A549 (cell line): ENCODE measurements at regions not wholly inside any gene's neighbourhood (a gene's known extent, or its start where the extent isn't known, plus 50 kb on each side); places are given as distances from the start of the nearest gene placed in this dataset.

Experiments
- ATAC-seq, 2 experiments: fragments of 200-7000 bp in 1 of 2; fragments of >200 bp in 1 of 2; cut with Nextera tagmentation in 1 of 2; cut with Tn5 transposase in 1 of 2; 3 replicates each; pipeline versions ENCODE4 v1.8.0 to v1.9.1; 2018 to 2020; ENCODE audit warnings: mild to moderate bottlenecking in 1 of 2, moderate library complexity in 1 of 2
- CTCF ChIA-PET: fragments of 300-600 bp; sonication (Branson Sonifier 250); formaldehyde crosslinking; extraction: SDS; loops from one replicate; lab custom pipeline; 2021; ENCODE audit warnings: antibody characterized with exemption, inconsistent platforms; lab: Yijun Ruan, JAX
- POLR2A ChIA-PET: fragments of 350-600 bp; formaldehyde crosslinking; extraction: SDS; loops from one replicate; lab custom pipeline; 2021; ENCODE audit warnings: antibody characterized with exemption, inconsistent platforms; lab: Yijun Ruan, JAX
- DNase-seq, 2 experiments: peaks; one replicate each; pipeline versions ENCODE4 v3.0.0 to v3.0.0-alpha.2; 2011 to 2016; ENCODE audit warnings: low read depth in 1 of 2, low spot score in 1 of 2
- FAIRE-seq: peaks from 2 replicates; lab custom pipeline; 2011; peaks lifted over from hg19 to GRCh38; lab: Jason Lieb, UNC
- H3K27ac ChIP-seq, 2 experiments: fragments of >200 bp; sonication (Bioruptor Twin); formaldehyde crosslinking; 3 replicates each; pipeline ENCODE4 v1.5.1; 2016 to 2017
- H3K4me1 ChIP-seq: fragments of >200 bp; sonication (Bioruptor Twin); formaldehyde crosslinking; 3 replicates; pipeline ENCODE4 v1.6.1; 2016
- H3K4me2 ChIP-seq: fragments of >200 bp; sonication (Bioruptor Twin); formaldehyde crosslinking; 3 replicates; pipeline ENCODE4 v1.6.1; 2016
- H3K4me3 ChIP-seq: fragments of >200 bp; sonication (Bioruptor Twin); formaldehyde crosslinking; 3 replicates; pipeline ENCODE4 v1.5.1; 2016
- H3K9me3 ChIP-seq: fragments of >200 bp; sonication (Bioruptor Twin); formaldehyde crosslinking; 3 replicates; pipeline ENCODE4 v1.6.1; 2016
- BCL3 ChIP-seq: fragments of >200 bp; sonication (Bioruptor Twin); formaldehyde crosslinking; IDR thresholded peaks from 3 replicates; pipeline ENCODE4 v1.6.1; 2016
- BHLHE40 ChIP-seq: IDR thresholded peaks from 2 replicates; pipeline ENCODE4 v1.6.1; 2012; ENCODE audit warnings: low read depth, low read length, inconsistent platforms
- CBX2 ChIP-seq: fragments of 200-600 bp; sonication (generic); IDR thresholded peaks from 2 replicates; pipeline ENCODE4 v1.6.1; 2016; ENCODE audit warnings: low read depth, mild to moderate bottlenecking, borderline replicate concordance
- CBX8 ChIP-seq: fragments of 200-600 bp; sonication (generic); IDR thresholded peaks from 2 replicates; pipeline ENCODE4 v1.6.1; 2016
- CHD4 ChIP-seq: fragments of 200-600 bp; sonication (generic); IDR thresholded peaks from 2 replicates; pipeline ENCODE4 v1.6.1; 2016; ENCODE audit warnings: antibody characterized with exemption, mild to moderate bottlenecking, borderline replicate concordance
- E2F6 ChIP-seq: IDR thresholded peaks from 2 replicates; pipeline ENCODE4 v1.6.1; 2012; ENCODE audit warnings: low read depth, borderline replicate concordance
- EHF ChIP-seq: fragments of 250-450 bp; sonication (Bioruptor Pico); IDR thresholded peaks from 2 replicates; pipeline ENCODE4 v1.5.0; 2020; ENCODE audit warnings: mild to moderate bottlenecking
- FOSB ChIP-seq: fragments of 250-450 bp; sonication (Bioruptor Pico); IDR thresholded peaks from 2 replicates; pipeline ENCODE4 v1.5.0; 2020; ENCODE audit warnings: mild to moderate bottlenecking, moderate library complexity
- HDAC2 ChIP-seq: fragments of 200-600 bp; sonication (generic); IDR thresholded peaks from 2 replicates; pipeline ENCODE4 v1.6.1; 2016
- HEYL ChIP-seq: fragments of 250-450 bp; sonication (Bioruptor Pico); IDR thresholded peaks from 2 replicates; pipeline ENCODE4 v1.8.0; 2021; ENCODE audit warnings: mild to moderate bottlenecking, moderate library complexity
- HOXB13 ChIP-seq: fragments of 250-450 bp; sonication (Bioruptor Pico); IDR thresholded peaks from 2 replicates; pipeline ENCODE4 v1.5.0; 2020; ENCODE audit warnings: low read depth, mild to moderate bottlenecking, moderate library complexity
- KDM1A ChIP-seq: fragments of 200-600 bp; sonication (generic); IDR thresholded peaks from 2 replicates; pipeline ENCODE4 v1.6.1; 2016; ENCODE audit warnings: low read depth, mild to moderate bottlenecking
- KDM5A ChIP-seq: fragments of 200-600 bp; sonication (generic); IDR thresholded peaks from 2 replicates; pipeline ENCODE4 v1.6.1; 2016; ENCODE audit warnings: antibody characterized with exemption, mild to moderate bottlenecking
- MAFK ChIP-seq: fragments of 450-650 bp; IDR thresholded peaks from 2 replicates; pipeline ENCODE4 v1.6.1; 2014; ENCODE audit not compliant: partially characterized antibody
- MAZ ChIP-seq: fragments of 150-350 bp; IDR thresholded peaks from 2 replicates; pipeline ENCODE4 v1.6.1; 2014; ENCODE audit warnings: antibody characterized with exemption, low read depth, low read length, borderline replicate concordance
- MYC ChIP-seq: IDR thresholded peaks from 2 replicates; pipeline ENCODE4 v1.6.1; 2012; ENCODE audit warnings: mild to moderate bottlenecking, inconsistent platforms, low read length, improper control_type of control experiment, borderline replicate concordance
- NPAS2 ChIP-seq: fragments of 250-450 bp; sonication (Bioruptor Pico); IDR thresholded peaks from 2 replicates; pipeline ENCODE4 v1.8.0; 2022; ENCODE audit warnings: mild to moderate bottlenecking, moderate library complexity, borderline replicate concordance
- POLR2A ChIP-seq: IDR thresholded peaks from 2 replicates; pipeline ENCODE4 v1.6.1; 2012; ENCODE audit warnings: mild to moderate bottlenecking, low read length
- RAD21 ChIP-seq, 2 experiments: fragments of >200 bp in 1 of 2; sonication (Bioruptor Twin) in 1 of 2; formaldehyde crosslinking in 1 of 2; IDR thresholded peaks in 1 of 2; conservative IDR thresholded peaks in 1 of 2; 2 replicates in 1 of 2; 3 replicates in 1 of 2; pipeline ENCODE4 v1.6.1; 2012 to 2018; ENCODE audit warnings: inconsistent platforms in 1 of 2
- RCOR1 ChIP-seq: fragments of 150-350 bp; IDR thresholded peaks from 2 replicates; pipeline ENCODE4 v1.6.1; 2014; ENCODE audit warnings: antibody characterized with exemption, low read length, low read depth
- SREBF2 ChIP-seq: fragments of 450-650 bp; IDR thresholded peaks from 2 replicates; pipeline ENCODE4 v1.6.1; 2014; ENCODE audit warnings: mild to moderate bottlenecking, moderate library complexity
- TFCP2L1 ChIP-seq: fragments of 250-450 bp; sonication (Bioruptor Pico); IDR thresholded peaks from 2 replicates; pipeline ENCODE4 v1.5.0; 2021; ENCODE audit warnings: mild to moderate bottlenecking
- TP53 ChIP-seq: fragments of 250-450 bp; sonication (Bioruptor Pico); IDR thresholded peaks from 2 replicates; pipeline ENCODE4 v1.5.0; 2021; ENCODE audit warnings: mild to moderate bottlenecking, moderate library complexity
- USF2 ChIP-seq: fragments of 450-650 bp; IDR thresholded peaks from 2 replicates; pipeline ENCODE4 v1.6.1; 2014; ENCODE audit warnings: antibody characterized with exemption
- ZC3H11A ChIP-seq: fragments of 450-650 bp; IDR thresholded peaks from 2 replicates; pipeline ENCODE4 v1.6.1; 2014; ENCODE audit warnings: antibody characterized with exemption, mild to moderate bottlenecking
- ZFP36 ChIP-seq: fragments of 450-650 bp; IDR thresholded peaks from 2 replicates; pipeline ENCODE4 v1.6.1; 2014; ENCODE audit warnings: borderline replicate concordance; ENCODE audit not compliant: partially characterized antibody
- WGBS: methylation state at CpG from one replicate; pipeline ENCODE4 v1.1.6; 2017; ENCODE audit errors: missing lambda C conversion rate; 5-methylcytosine and 5-hydroxymethylcytosine counted together

GRCh38 chr9:90176901-90177300 lies 465.7 kb downstream of the DIRAS2 start (continued):
- TF ChIP-seq USF2 = no peak

- FAIRE-seq = no peak
- POLR2A ChIA-PET = no interaction called here
- no peak for TF ChIP-seq HDAC2
- TF ChIP-seq TP53 (CRISPR knock-in tag) = no peak
- TF ChIP-seq HEYL (CRISPR knock-in tag) = no peak
- no peak for TF ChIP-seq KDM5A
- no peak for TF ChIP-seq POLR2A
- no peak for TF ChIP-seq TFCP2L1 (CRISPR knock-in tag)
- TF ChIP-seq BCL3 = no peak
- TF ChIP-seq FOSB = no peak
- no peak for TF ChIP-seq MAFK
- no peak for TF ChIP-seq CHD4
- no peak for TF ChIP-seq NPAS2
- no peak for TF ChIP-seq EHF (CRISPR knock-in tag)
- TF ChIP-seq HOXB13 (CRISPR knock-in tag) = no peak
- TF ChIP-seq ZFP36 = no peak
- TF ChIP-seq ZC3H11A = no peak
- no peak for TF ChIP-seq SREBF2
These were observed 462.2 kb downstream of the DIRAS2 start for GRCh38 chr9:90180381-90180780.

GRCh38 chr9:90188656-90189055 lies 454.0 kb downstream of the DIRAS2 start:
- FAIRE-seq = no peak
- Histone ChIP-seq H3K4me3 (no peak overlapping the region), H3K4me2 (no peak overlapping the region), H3K9me3 (no peaks in the 10 kb centered on the region), H3K4me1 (no peaks in the 10 kb centered on the region), H3K27ac (no peak overlapping the region)
- POLR2A ChIA-PET = no interaction called here
- ATAC-seq = no peak
- CTCF ChIA-PET = no interaction called here
- TF ChIP-seq KDM1A = no peak
- TF ChIP-seq BHLHE40 = no peak
- TF ChIP-seq RCOR1 = no peak
- no peak for TF ChIP-seq E2F6
- TF ChIP-seq TP53 (CRISPR knock-in tag) = no peak
- TF ChIP-seq CBX2 = no peak
- no peak for TF ChIP-seq MYC
- no peak for TF ChIP-seq CHD4
- TF ChIP-seq CBX8 = no peak
- TF ChIP-seq RAD21 (conservative IDR thresholded peaks at IDR 0.05 in 1 of 2, IDR thresholded peaks at IDR 0.05 in 1 of 2) = no peak
- no peak for TF ChIP-seq MAZ
- 57% methylated on average over 2 of the region's 2 CpGs for WGBS
- no peak for DNase-seq

More at GRCh38 chr9:90180381-90180780, 462.2 kb downstream of the DIRAS2 start:
- Histone ChIP-seq H3K4me2 (no peak overlapping the region), H3K9me3 (no peaks in the 10 kb centered on the region), H3K4me1 (no peaks in the 10 kb centered on the region), H3K4me3 (no peak overlapping the region), H3K27ac (no peak overlapping the region)
- ATAC-seq (no peak), DNase-seq (no peak)
- CTCF ChIA-PET = interaction anchor here (1.1 to 1.4 kb wide), 2 partner anchors 11 to 38 kb away, joined by 3 read pairs; no protein-coding TSS in a partner anchor
- 23% methylated on average over 1 of the region's 1 CpG for WGBS
